Breast epithelium (tissue), 3 donors: ENCODE measurements at regions not wholly inside any gene's neighbourhood (a gene's known extent, or its start where the extent isn't known, plus 50 kb on each side); places are given as distances from the start of the nearest gene placed in this dataset.

Experiments
- POLR2AphosphoS5 ChIP-seq, 3 donors: sonication (generic); formaldehyde crosslinking; IDR thresholded peaks; one replicate each; pipeline ENCODE4 v1.6.1; 2017; ENCODE audit warnings: antibody characterized with exemption in 3 of 3
- TF ChIP-seq, protein P1 (sequence below), 3 donors: fragments of 450-650 bp; IDR thresholded peaks; one replicate each; pipeline ENCODE4 v1.5.1; 2016 to 2017; ENCODE audit warnings: antibody characterized with exemption in 3 of 3, mild to moderate bottlenecking in 3 of 3, moderate library complexity in 3 of 3

DNA sequence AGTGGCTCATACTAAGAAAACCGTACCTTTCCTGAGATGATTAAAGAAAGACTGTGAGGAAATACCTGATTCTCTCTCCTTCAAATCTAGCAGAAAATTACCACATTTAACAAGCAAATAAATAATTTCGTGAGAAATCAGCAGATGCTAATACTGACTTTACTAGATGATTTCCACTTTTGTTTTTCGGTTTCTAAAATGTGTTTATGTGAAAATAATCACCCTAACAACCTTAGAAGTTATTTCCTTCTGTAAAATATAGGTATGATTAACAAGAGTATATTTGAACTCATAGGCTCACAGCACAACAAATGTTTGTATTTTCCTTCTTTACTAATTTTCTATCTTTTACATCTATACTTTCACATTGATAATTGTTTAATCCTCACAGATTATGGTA lies 594.1 kb upstream of the FAM98A start:
- TF ChIP-seq, protein P1, sequence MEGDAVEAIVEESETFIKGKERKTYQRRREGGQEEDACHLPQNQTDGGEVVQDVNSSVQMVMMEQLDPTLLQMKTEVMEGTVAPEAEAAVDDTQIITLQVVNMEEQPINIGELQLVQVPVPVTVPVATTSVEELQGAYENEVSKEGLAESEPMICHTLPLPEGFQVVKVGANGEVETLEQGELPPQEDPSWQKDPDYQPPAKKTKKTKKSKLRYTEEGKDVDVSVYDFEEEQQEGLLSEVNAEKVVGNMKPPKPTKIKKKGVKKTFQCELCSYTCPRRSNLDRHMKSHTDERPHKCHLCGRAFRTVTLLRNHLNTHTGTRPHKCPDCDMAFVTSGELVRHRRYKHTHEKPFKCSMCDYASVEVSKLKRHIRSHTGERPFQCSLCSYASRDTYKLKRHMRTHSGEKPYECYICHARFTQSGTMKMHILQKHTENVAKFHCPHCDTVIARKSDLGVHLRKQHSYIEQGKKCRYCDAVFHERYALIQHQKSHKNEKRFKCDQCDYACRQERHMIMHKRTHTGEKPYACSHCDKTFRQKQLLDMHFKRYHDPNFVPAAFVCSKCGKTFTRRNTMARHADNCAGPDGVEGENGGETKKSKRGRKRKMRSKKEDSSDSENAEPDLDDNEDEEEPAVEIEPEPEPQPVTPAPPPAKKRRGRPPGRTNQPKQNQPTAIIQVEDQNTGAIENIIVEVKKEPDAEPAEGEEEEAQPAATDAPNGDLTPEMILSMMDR (IDR thresholded peaks at IDR 0.05): no peak
- TF ChIP-seq POLR2AphosphoS5 (IDR thresholded peaks at IDR 0.05): no peak
